CD14-positive monocyte (primary cell): ENCODE measurements at regions not wholly inside any gene's neighbourhood (a gene's known extent, or its start where the extent isn't known, plus 50 kb on each side); places are given as distances from the start of the nearest gene placed in this dataset.
"Not testable (repeated sequence)": the region's sequence is repeated elsewhere in the genome, so short reads cannot be mapped to it uniquely, and the experiment has no call there.

ENCODE experiments used
- DNase-seq, 3 donors: peaks; one replicate each; pipeline ENCODE4 v3.0.0-alpha.2; 2011 to 2022
- H2AFZ ChIP-seq: 2 replicates; pipeline ENCODE4 v1.6.0; 2012; ENCODE audit warnings: mild to moderate bottlenecking, low read depth, low read length, inconsistent platforms; ENCODE audit not compliant: insufficient read depth, poor library complexity, severe bottlenecking
- H3K27ac ChIP-seq, 2 donors: 1 replicate in 1 of 2; 2 replicates in 1 of 2; pipeline ENCODE4 v1.5.1; 2012 to 2013; ENCODE audit warnings: low read length in 2 of 2, control low read depth in 1 of 2, inconsistent platforms in 1 of 2, low read depth in 1 of 2, mild to moderate bottlenecking in 1 of 2
- H3K27me3 ChIP-seq, 2 donors: one replicate each; pipeline versions ENCODE4 v1.6.0 to v1.6.1; 2011 to 2013; ENCODE audit warnings: low read length in 2 of 2; ENCODE audit not compliant: control insufficient read depth in 2 of 2, insufficient read depth in 2 of 2
- H3K36me3 ChIP-seq, 2 donors: replicated peaks in 1 of 2; 1 replicate in 1 of 2; 2 replicates in 1 of 2; pipeline versions ENCODE4 v1.5.1 to v1.6.1; 2012 to 2013; ENCODE audit warnings: low read length in 2 of 2, control low read depth in 1 of 2, inconsistent platforms in 1 of 2, mild to moderate bottlenecking in 1 of 2; ENCODE audit not compliant: insufficient read depth in 2 of 2, control insufficient read depth in 1 of 2
- H3K4me1 ChIP-seq, 2 donors: 1 replicate in 1 of 2; 2 replicates in 1 of 2; pipeline versions ENCODE4 v1.5.1 to v1.6.1; 2012 to 2013; ENCODE audit warnings: low read length in 2 of 2, control low read depth in 1 of 2, inconsistent platforms in 1 of 2, mild to moderate bottlenecking in 1 of 2, moderate library complexity in 1 of 2; ENCODE audit not compliant: insufficient read depth in 2 of 2, control insufficient read depth in 1 of 2
- H3K4me2 ChIP-seq: replicated peaks from 2 replicates; pipeline ENCODE3; 2012; ENCODE audit warnings: low read length, moderate library complexity, mild to moderate bottlenecking; ENCODE audit not compliant: poor library complexity, severe bottlenecking; ENCODE audit errors: extremely low read depth
- H3K4me3 ChIP-seq, 3 experiments: fragments of 200-600 bp in 1 of 3; sonication (generic) in 1 of 3; replicated peaks in 1 of 3; 1 replicate in 2 of 3; 2 replicates in 1 of 3; pipeline ENCODE4 v1.5.1; 2011 to 2013; ENCODE audit warnings: low read length in 3 of 3, mild to moderate bottlenecking in 3 of 3, control low read depth in 2 of 3, low read depth in 2 of 3, inconsistent platforms in 1 of 3, moderate library complexity in 1 of 3
- H3K79me2 ChIP-seq: 2 replicates; pipeline ENCODE4 v1.6.0; 2012; ENCODE audit warnings: mild to moderate bottlenecking, control low read depth, inconsistent platforms, low read length, moderate library complexity; ENCODE audit not compliant: insufficient read depth
- H3K9ac ChIP-seq: 2 replicates; pipeline ENCODE4 v1.6.0; 2017; ENCODE audit warnings: low read length, mild to moderate bottlenecking; ENCODE audit not compliant: insufficient read depth, poor library complexity, severe bottlenecking
- H3K9me3 ChIP-seq, 2 donors: replicated peaks in 1 of 2; 1 replicate in 1 of 2; 2 replicates in 1 of 2; pipeline versions ENCODE4 v1.5.1 to v1.6.1; 2012 to 2013; ENCODE audit warnings: low read length in 2 of 2, control low read depth in 1 of 2; ENCODE audit not compliant: control insufficient read depth in 1 of 2, insufficient read depth in 1 of 2
- H4K20me1 ChIP-seq: 2 replicates; pipeline ENCODE4 v1.6.0; 2012; ENCODE audit warnings: mild to moderate bottlenecking, low read length, control low read depth, moderate library complexity; ENCODE audit not compliant: insufficient read depth
- H3K27ac Mint-ChIP-seq, 7 donors: one replicate each; pipeline ENCODE4 v1.8.0; 2020; ENCODE audit warnings: mild to moderate bottlenecking in 7 of 7, mixed read lengths in 7 of 7, moderate library complexity in 6 of 7, inconsistent platforms in 2 of 7
- H3K27me3 Mint-ChIP-seq, 3 donors: one replicate each; pipeline ENCODE4 v1.8.0; 2021 to 2022; ENCODE audit warnings: low read depth in 3 of 3, mild to moderate bottlenecking in 3 of 3, mixed read lengths in 3 of 3, moderate library complexity in 3 of 3, inconsistent platforms in 1 of 3
- H3K36me3 Mint-ChIP-seq, 2 donors: one replicate each; pipeline ENCODE4 v1.8.0; 2020; ENCODE audit warnings: mixed read lengths in 2 of 2, inconsistent platforms in 1 of 2, mild to moderate bottlenecking in 1 of 2
- H3K4me1 Mint-ChIP-seq: one replicate; pipeline ENCODE4 v1.8.0; 2020; ENCODE audit warnings: mild to moderate bottlenecking, mixed read lengths
- H3K4me3 Mint-ChIP-seq, 2 donors: one replicate each; pipeline ENCODE4 v1.8.0; 2020; ENCODE audit warnings: mild to moderate bottlenecking in 2 of 2, mixed read lengths in 2 of 2, moderate library complexity in 1 of 2
- H3K9me3 Mint-ChIP-seq, 7 donors: one replicate each; pipeline ENCODE4 v1.8.0; 2020 to 2022; ENCODE audit warnings: mixed read lengths in 7 of 7, mild to moderate bottlenecking in 6 of 7, moderate library complexity in 6 of 7, inconsistent platforms in 2 of 7
- WGBS: methylation state at CpG from one replicate; pipeline ENCODE4 v1.1.5; 2013; ENCODE audit warnings: missing lambda C conversion rate; ENCODE audit not compliant: insufficient coverage; 5-methylcytosine and 5-hydroxymethylcytosine counted together
- intact Hi-C, 2 donors: fragments of 100-400 bp; cut with micrococcal nuclease; formaldehyde crosslinking; loops; one replicate each; pipeline versions ENCODE4 v1.15.0 to v1.15.1; 2023
- TF ChIP-seq, protein P1 (sequence below): fragments of 200-600 bp; IDR thresholded peaks from one replicate; pipeline ENCODE4 v1.8.0; 2022; ENCODE audit warnings: antibody characterized with exemption, mild to moderate bottlenecking

DNA sequence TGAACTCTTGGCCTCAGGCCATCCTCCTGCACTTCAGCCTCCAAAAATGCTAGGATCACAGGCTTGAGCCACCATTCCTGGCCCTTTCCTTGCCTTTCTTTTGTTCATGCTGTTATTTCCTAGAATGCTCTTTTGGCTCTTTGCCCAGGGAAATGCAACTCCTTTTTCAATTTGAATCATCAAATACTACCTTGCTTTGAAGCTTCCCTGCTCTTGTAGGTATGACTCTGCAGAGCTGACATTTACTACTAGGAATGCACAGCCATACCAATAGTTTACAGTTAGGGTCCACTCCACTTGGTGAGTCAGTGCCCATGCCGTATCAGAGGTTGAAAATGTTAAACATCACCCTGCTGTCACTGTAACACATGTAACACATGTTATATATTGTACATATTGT is 107.0 kb upstream of the CRY1 start:
- Mint-ChIP-seq H3K4me1 (no peaks in the 10 kb centered on the region), H3K9me3 (peaks cover 0 to 3% (median 0%) of the 10 kb centered on the region in 7 donors), H3K27me3 (peaks cover 0 to 5% (median 3%) of the 10 kb centered on the region in 3 donors), H3K36me3 (no peaks in the 10 kb centered on the region), H3K27ac (no peak overlapping the region), H3K4me3 (no peak overlapping the region)
- H3K36me3 ChIP-seq, result no peaks in the 10 kb centered on the region
- H2AFZ ChIP-seq, result no peak overlapping the region
- DNase-seq, result no peak
- H3K4me1 ChIP-seq, result no peaks in the 10 kb centered on the region
- WGBS, result no CpG with 5 or more reads among the region's 1 CpG
- no peak overlapping the region for H3K4me3 ChIP-seq
- H3K4me2 ChIP-seq, result no peak overlapping the region
- no peaks in the 10 kb centered on the region for H4K20me1 ChIP-seq
- no peaks in the 10 kb centered on the region for H3K9me3 ChIP-seq
- intact Hi-C loops, result no loop called here
- no peaks in the 10 kb centered on the region for H3K79me2 ChIP-seq
- no peak overlapping the region for H3K9ac ChIP-seq
- H3K27ac ChIP-seq, result no peak overlapping the region
- H3K27me3 ChIP-seq, result no peaks in the 10 kb centered on the region
- TF ChIP-seq, protein P1, sequence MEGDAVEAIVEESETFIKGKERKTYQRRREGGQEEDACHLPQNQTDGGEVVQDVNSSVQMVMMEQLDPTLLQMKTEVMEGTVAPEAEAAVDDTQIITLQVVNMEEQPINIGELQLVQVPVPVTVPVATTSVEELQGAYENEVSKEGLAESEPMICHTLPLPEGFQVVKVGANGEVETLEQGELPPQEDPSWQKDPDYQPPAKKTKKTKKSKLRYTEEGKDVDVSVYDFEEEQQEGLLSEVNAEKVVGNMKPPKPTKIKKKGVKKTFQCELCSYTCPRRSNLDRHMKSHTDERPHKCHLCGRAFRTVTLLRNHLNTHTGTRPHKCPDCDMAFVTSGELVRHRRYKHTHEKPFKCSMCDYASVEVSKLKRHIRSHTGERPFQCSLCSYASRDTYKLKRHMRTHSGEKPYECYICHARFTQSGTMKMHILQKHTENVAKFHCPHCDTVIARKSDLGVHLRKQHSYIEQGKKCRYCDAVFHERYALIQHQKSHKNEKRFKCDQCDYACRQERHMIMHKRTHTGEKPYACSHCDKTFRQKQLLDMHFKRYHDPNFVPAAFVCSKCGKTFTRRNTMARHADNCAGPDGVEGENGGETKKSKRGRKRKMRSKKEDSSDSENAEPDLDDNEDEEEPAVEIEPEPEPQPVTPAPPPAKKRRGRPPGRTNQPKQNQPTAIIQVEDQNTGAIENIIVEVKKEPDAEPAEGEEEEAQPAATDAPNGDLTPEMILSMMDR, result no peak

DNA sequence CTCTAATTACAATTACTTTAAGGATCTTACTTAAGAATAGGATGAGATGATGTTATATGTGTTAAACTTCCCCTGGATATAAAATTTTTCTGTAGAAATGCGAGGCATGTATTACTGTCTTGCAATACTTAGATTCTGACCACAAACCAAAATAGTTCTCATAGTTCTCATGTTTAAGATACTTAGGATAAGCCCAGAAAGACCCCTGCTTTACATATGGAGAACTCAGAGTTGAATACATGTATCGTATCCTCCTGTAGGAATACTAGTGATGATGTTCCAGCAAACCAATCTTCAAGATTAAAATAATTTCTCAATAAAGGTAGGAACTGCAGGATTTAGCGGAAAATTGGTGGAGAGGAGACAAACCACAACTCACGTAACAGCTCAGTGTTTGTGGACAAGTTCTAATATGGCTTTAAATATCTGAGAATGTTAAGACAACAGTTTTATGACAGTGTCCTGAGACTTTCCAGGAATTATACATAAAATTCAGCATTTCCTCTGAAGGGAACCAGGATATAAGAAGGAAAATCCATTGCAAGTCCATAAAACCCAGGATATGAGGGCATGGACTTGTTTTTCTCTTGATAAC is 114.7 kb upstream of the CRY1 start:
- H3K4me1 Mint-ChIP-seq, result no peaks in the 10 kb centered on the region

DNA sequence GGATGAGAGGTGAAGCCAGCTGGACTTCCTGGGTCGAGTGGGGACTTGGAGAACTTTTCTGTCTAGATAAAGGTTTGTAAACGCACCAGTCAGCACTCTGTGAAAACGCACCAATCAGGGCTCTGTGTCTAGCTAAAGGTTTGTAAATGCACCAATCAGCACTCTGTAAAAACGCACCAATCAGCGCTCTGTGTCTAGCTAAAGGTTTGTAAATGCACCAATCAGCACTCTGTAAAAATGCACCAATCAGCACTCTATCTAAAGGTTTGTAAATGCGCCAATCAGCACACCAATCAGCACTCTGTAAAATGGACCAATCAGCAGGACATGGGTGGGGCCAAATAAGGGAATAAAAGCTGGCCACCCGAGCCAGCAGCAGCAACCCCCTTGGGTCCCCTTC is 116.4 kb upstream of the CRY1 start:
- H3K4me1 ChIP-seq, H3K9me3 ChIP-seq, DNase-seq, H3K27ac Mint-ChIP-seq, H4K20me1 ChIP-seq, H3K36me3 ChIP-seq, intact Hi-C loops, H3K4me1 Mint-ChIP-seq, H3K27me3 Mint-ChIP-seq, H3K4me3 Mint-ChIP-seq, H3K79me2 ChIP-seq, H3K27me3 ChIP-seq, H3K4me3 ChIP-seq, H3K4me2 ChIP-seq, H3K27ac ChIP-seq, H2AFZ ChIP-seq, H3K36me3 Mint-ChIP-seq, H3K9ac ChIP-seq: not testable (repeated sequence)
- 100% methylated on average over 4 of the region's 7 CpGs for WGBS
- H3K9me3 Mint-ChIP-seq, result peaks cover 0 to 19% (median 11%) of the 10 kb centered on the region in 7 donors

More for the DNA sequence above, 114.7 kb upstream of the CRY1 start:
- Mint-ChIP-seq H3K9me3 (peaks cover 0 to 16% (median 11%) of the 10 kb centered on the region in 7 donors), H3K27me3 (peaks cover 0 to 4% (median 2%) of the 10 kb centered on the region in 3 donors), H3K36me3 (no peaks in the 10 kb centered on the region), H3K4me3 (no peak overlapping the region), H3K27ac (no peak overlapping the region)
- no CpG with 5 or more reads among the region's 4 CpGs for WGBS
- intact Hi-C loops, result no loop called here
- H3K4me3 ChIP-seq, result no peak overlapping the region
- no peak overlapping the region for H3K9ac ChIP-seq
- TF ChIP-seq, protein P1, result no peak
- no peaks in the 10 kb centered on the region for H3K4me1 ChIP-seq
- H3K4me2 ChIP-seq, result no peak overlapping the region
- H4K20me1 ChIP-seq, result no peaks in the 10 kb centered on the region
- peaks cover 0 to 8% of the 10 kb centered on the region in 2 donors for H3K9me3 ChIP-seq
- no peak overlapping the region for H2AFZ ChIP-seq
- no peak overlapping the region for H3K27ac ChIP-seq
- H3K27me3 ChIP-seq, result no peaks in the 10 kb centered on the region
- DNase-seq, result no peak
- no peaks in the 10 kb centered on the region for H3K36me3 ChIP-seq
- H3K79me2 ChIP-seq, result no peaks in the 10 kb centered on the region
